HG02870 (cell line): ENCODE measurements at regions not wholly inside any gene's neighbourhood (a gene's known extent, or its start where the extent isn't known, plus 50 kb on each side); places are given as distances from the start of the nearest gene placed in this dataset.
A peak's percentile ranks its signal among the peaks of the same experiment; 100 is the strongest.
"Not testable (repeated sequence)": the region's sequence is repeated elsewhere in the genome, so short reads cannot be mapped to it uniquely, and the experiment has no call there.

Experiments
- ATAC-seq: cut with Tn5 transposase; IDR thresholded peaks from one replicate; pipeline ENCODE4 v1.9.1; 2021; ENCODE audit warnings: mild to moderate bottlenecking, moderate library complexity; ENCODE audit not compliant: unreplicated experiment

- no peak for ATAC-seq
Measured at GRCh38 chr16:5222761-5223160, 125.2 kb upstream of the EEF2KMT start.

GRCh38 chr16:5221831-5222230 is 124.2 kb upstream of the EEF2KMT start:
- ATAC-seq: not testable (repeated sequence)

- ATAC-seq: no peak
Measured at GRCh38 chr16:5220705-5221104, 123.1 kb upstream of the EEF2KMT start.

DNA sequence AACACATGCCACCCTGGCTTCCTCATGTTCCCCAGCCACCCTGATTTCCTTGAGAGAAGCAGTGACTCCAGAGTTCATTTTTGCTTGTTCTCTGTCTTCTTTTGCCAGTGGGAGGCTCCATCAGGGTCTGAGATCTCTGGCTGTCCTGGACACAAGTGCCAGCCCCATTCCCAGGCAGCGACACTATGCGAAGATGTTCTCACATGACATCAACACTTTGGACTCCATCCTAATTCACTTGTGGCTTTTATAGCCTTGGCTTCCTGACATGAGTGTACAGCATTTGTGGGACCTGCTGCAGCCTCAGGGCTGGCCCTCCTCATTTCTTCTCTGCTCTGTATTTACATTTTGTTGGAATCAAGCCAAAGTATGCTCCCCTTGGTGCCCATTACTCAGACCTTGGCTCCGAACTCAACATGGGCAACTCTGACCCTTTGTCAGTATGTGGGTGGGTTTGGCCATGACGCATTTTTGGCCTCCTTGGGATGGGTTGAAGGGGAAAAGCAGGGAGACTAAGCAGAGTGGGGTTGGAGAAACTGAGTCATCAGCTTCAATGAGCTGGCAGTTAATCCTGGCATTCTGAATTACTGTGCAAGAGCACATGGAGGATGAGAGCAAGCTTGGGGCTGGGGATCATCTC is 119.0 kb upstream of the EEF2KMT start:
- no peak for ATAC-seq

GRCh38 chr16:5215901-5216300 is 118.3 kb upstream of the EEF2KMT start:
- no peak for ATAC-seq

GRCh38 chr16:5214466-5214865 is 116.9 kb upstream of the EEF2KMT start:
- no peak for ATAC-seq

DNA sequence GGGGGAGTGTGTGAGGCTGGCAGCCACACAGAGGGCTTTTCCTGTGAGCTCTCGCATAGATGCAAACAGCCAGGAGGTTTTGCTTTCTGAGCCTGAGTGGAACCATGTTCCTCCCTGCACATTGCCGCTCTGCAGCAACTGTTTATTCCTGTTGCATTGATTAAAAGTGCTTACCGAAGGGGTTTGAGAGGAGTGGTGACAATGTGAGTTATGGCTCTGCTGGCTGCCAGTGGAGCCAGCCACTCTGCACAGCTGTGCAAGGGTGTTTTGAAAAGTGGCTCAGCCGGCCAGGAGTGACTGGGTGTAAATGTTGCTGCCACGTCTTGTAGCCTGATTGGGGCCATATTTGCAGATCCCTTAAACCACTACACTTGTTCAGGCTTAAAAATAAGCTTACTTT is 114.9 kb upstream of the EEF2KMT start:
- not testable (repeated sequence) for ATAC-seq

- not testable (repeated sequence) for ATAC-seq
Measured at GRCh38 chr16:5207862-5208498, 110.4 kb upstream of the EEF2KMT start.

- ATAC-seq: no peak
Measured at GRCh38 chr16:5207001-5207523, 109.5 kb upstream of the EEF2KMT start.

- ATAC-seq: no peak
Measured at GRCh38 chr16:5206331-5206990, 108.9 kb upstream of the EEF2KMT start.

- ATAC-seq: peak; percentile 72
Measured at GRCh38 chr16:5205361-5206040, 107.9 kb upstream of the EEF2KMT start.

- not testable (repeated sequence) for ATAC-seq
Measured at GRCh38 chr16:5203675-5204074, 106.1 kb upstream of the EEF2KMT start.

GRCh38 chr16:5200123-5200522 is 102.5 kb upstream of the EEF2KMT start:
- ATAC-seq: no peak

DNA sequence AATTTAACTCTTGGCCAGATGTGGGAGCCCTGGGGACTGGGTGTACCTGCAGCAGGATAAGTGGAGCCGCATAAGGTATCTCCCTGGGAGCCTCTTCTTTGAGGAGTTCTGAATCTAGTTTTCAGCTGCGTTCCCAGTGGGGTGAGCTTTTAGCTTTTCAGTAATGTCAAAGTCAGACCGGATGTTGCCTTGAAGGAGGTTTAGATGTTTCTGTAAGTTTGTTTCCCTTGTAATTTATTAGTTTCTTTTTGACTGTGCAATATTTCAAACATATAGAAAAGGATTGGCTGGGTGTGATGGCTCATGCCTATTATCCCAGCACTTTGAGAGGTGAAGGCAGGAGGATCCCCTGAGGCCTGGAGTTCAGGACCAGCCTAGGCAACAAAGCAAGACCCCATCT is 98.6 kb upstream of the EEF2KMT start:
- ATAC-seq: no peak

DNA sequence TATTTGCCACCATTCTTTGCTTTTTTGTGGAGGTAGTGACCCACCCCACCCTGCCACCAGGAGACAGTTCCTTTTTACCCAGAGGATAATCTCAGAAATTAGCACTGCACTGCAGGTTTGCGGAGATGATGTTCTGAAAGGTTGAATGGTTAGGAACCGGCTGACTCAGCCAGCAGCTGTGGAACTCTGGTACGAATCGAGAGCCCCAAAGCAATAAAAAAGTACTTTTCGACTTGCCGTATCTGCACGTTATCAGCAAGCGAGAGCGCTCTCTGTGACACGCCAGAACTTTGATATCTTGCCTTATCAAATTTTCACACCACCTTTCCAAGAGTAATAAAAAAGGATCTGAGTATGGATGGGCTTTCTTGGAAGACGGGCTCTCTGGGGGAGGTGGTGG is 96.3 kb upstream of the EEF2KMT start:
- no peak for ATAC-seq

DNA sequence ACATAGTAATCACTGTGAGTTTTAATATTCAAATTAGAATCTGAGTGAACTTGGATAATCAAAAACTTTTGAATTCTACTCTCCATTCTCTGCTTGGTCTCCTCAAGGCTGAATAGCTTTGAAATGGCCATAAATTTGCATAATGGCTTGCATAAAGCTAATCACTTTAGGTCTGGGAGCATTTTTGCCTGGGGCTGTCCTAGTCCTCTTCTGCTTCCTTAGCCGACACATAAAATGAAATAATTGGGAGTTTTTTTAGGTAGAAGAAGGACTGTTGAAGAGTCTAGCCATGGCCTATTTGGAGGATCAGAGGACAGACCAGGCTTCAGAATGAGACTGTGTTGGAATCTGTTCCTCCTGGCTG is 91.4 kb upstream of the EEF2KMT start:
- ATAC-seq: no peak

- ATAC-seq: no peak
Measured at GRCh38 chr16:5188318-5188988, 90.9 kb upstream of the EEF2KMT start.

DNA sequence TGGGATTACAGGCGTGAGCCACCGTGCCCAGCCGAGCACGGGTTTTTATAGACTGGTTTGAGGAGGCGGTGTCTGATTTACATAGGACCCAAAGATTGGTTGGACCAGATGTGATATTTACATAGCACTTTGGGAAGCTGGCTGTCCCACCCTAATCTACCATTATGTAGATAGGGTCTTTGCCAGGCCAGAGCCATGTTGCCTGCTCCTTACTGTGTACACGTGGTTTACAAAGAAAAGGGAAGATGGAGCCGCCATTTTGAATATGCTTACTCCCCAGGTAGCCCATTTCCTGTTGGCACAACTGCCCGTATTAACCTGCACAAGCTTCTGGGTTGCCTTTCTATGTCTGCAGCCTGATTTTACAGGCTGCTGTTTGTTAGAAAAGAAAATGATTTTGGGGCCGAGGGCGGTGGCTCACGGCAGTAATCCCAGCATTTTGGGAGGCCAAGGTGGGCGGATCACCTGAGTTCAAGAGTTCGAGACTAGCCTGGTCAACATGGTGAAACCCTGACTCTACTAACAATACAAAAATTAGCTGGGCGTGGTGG is 89.9 kb upstream of the EEF2KMT start:
- no peak for ATAC-seq

DNA sequence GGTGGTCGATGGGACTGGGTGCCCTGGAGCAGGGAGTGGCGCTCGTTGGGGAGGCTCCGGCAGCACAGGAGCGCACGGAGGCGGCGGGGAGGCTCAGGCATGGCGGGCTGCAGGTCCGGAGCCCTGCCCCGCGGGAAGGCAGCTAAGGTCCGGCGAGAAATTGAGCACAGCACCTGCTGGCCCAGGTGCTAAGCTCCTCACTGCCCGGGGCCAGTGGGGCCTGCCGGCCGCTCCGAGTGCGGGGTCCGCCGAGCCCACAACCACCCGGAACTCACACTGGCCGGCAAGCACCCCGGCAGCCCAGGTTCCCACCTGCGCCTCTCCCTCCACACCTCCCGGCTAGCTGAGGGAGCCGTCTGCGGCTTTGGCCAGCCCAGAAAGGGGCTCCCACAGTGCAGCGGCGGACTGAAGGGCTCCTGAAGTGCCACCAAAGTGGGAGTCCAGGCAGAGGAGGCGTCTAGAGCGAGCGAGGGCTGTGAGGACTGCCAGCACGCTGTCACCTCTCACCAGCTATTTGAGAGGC is 88.8 kb upstream of the EEF2KMT start:
- ATAC-seq: no peak

DNA sequence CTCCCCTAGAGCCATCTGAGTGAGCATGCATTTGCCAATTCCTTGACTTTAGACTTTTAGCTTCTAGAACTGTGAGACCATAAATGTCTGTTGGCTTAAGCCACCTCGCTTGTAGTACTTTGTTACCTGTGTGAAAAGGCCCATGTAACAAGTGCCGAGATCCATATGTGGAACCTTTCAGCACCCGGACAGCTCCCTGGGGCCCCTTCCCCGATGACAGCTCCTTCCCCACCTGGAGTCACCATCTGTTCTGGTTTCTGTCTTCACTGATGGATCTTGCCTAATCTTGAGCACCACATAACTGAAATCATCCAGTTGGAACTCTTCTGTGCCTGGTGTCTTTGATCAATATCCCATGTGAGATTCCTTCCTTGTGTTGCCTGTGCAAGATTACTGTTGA is 78.9 kb upstream of the EEF2KMT start:
- ATAC-seq: no peak
